B cell (primary cell): ENCODE measurements at regions not wholly inside any gene's neighbourhood (a gene's known extent, or its start where the extent isn't known, plus 50 kb on each side); places are given as distances from the start of the nearest gene placed in this dataset.

Source experiments
- ATAC-seq: fragments of 200-7000 bp; cut with Tn5 transposase; one replicate; pipeline ENCODE4 v1.10.0; 2021; ENCODE audit warnings: low read depth, mild to moderate bottlenecking, moderate number of reproducible peaks, moderate library complexity
- CTCF ChIA-PET: fragments of 350-600 bp; sonication (Branson Sonifier 250); formaldehyde crosslinking; loops from one replicate; lab custom pipeline; 2021; ENCODE audit warnings: antibody characterized with exemption, inconsistent platforms; lab: Charles Lee
- POLR2A ChIA-PET: fragments of 350-600 bp; sonication (Branson Sonifier 250); formaldehyde crosslinking; loops from one replicate; lab custom pipeline; 2021; ENCODE audit warnings: antibody characterized with exemption; lab: Charles Lee
- DNase-seq: peaks from one replicate; pipeline ENCODE4 v3.0.0; 2013
- H2AFZ ChIP-seq: 2 replicates; pipeline ENCODE4 v1.6.1; 2012; ENCODE audit warnings: mild to moderate bottlenecking, low read depth, low read length; ENCODE audit not compliant: insufficient read depth, poor library complexity, severe bottlenecking
- H3K27ac ChIP-seq, 2 donors: 1 replicate in 1 of 2; 2 replicates in 1 of 2; pipeline ENCODE4 v1.5.1; 2012 to 2013; ENCODE audit warnings: low read length in 2 of 2, mild to moderate bottlenecking in 2 of 2, moderate library complexity in 1 of 2
- H3K27me3 ChIP-seq, 4 experiments: fragments of 200-600 bp in 1 of 4; sonication (generic) in 1 of 4; replicated peaks in 1 of 4; 1 replicate in 2 of 4; 2 replicates in 2 of 4; pipeline versions ENCODE4 v1.6.1 to v1.7.0; 2013 to 2016; ENCODE audit warnings: low read length in 3 of 4, mild to moderate bottlenecking in 2 of 4, mixed read lengths in 1 of 4, moderate library complexity in 1 of 4; ENCODE audit not compliant: insufficient read depth in 4 of 4, control insufficient read depth in 3 of 4; ENCODE audit errors: control extremely low read depth in 1 of 4
- H3K36me3 ChIP-seq, 2 experiments: replicated peaks in 1 of 2; 1 replicate in 1 of 2; 2 replicates in 1 of 2; pipeline versions ENCODE4 v1.6.1 to v1.7.1; 2013; ENCODE audit warnings: low read length in 1 of 2; ENCODE audit not compliant: insufficient read depth in 2 of 2, control insufficient read depth in 1 of 2; ENCODE audit errors: control extremely low read depth in 1 of 2, extremely low read depth in 1 of 2
- H3K4me1 ChIP-seq, 2 donors: fragments of 200-600 bp in 1 of 2; sonication (generic) in 1 of 2; 1 replicate in 1 of 2; 2 replicates in 1 of 2; pipeline versions ENCODE4 v1.5.1 to v1.6.1; 2013 to 2017; ENCODE audit warnings: low read length in 2 of 2; ENCODE audit not compliant: control insufficient read depth in 2 of 2, insufficient read depth in 2 of 2
- H3K4me2 ChIP-seq: replicated peaks from 2 replicates; pipeline ENCODE3; 2012; ENCODE audit warnings: mild to moderate bottlenecking, low read depth, low read length; ENCODE audit not compliant: poor library complexity, severe bottlenecking
- H3K4me3 ChIP-seq, 5 experiments: fragments of 200-600 bp in 1 of 5; sonication (generic) in 1 of 5; 1 replicate in 3 of 5; 2 replicates in 2 of 5; pipeline versions ENCODE4 v1.5.1 to v1.7.0; 2011 to 2016; ENCODE audit warnings: low read length in 4 of 5, mild to moderate bottlenecking in 4 of 5, low read depth in 2 of 5, control low read depth in 1 of 5, moderate library complexity in 1 of 5; ENCODE audit not compliant: insufficient read depth in 1 of 5; ENCODE audit errors: control extremely low read depth in 1 of 5, extremely low read depth in 1 of 5
- H3K79me2 ChIP-seq: fragments of 200-600 bp; sonication (generic); one replicate; pipeline ENCODE4 v1.6.0; 2016; ENCODE audit warnings: low read length; ENCODE audit not compliant: control insufficient read depth, insufficient read depth
- H3K9ac ChIP-seq: fragments of 200-600 bp; sonication (generic); 2 replicates; pipeline ENCODE4 v1.6.1; 2017; ENCODE audit warnings: mild to moderate bottlenecking, low read length, moderate library complexity
- H3K9me3 ChIP-seq, 3 donors: one replicate each; pipeline versions ENCODE4 v1.6.1 to v1.7.1; 2013; ENCODE audit warnings: low read length in 2 of 3; ENCODE audit not compliant: control insufficient read depth in 2 of 3, insufficient read depth in 1 of 3; ENCODE audit errors: control extremely low read depth in 1 of 3
- H4K20me1 ChIP-seq: 2 replicates; pipeline ENCODE4 v1.6.0; 2012; ENCODE audit warnings: mild to moderate bottlenecking, low read length; ENCODE audit not compliant: insufficient read depth, control insufficient read depth, poor library complexity, severe bottlenecking
- H3K27ac Mint-ChIP-seq: one replicate; pipeline ENCODE4 v1.8.0; 2021; ENCODE audit warnings: mixed read lengths
- H3K27me3 Mint-ChIP-seq: one replicate; pipeline ENCODE4 v1.8.0; 2021; ENCODE audit warnings: mixed read lengths
- H3K4me1 Mint-ChIP-seq: one replicate; pipeline ENCODE4 v1.8.0; 2021; ENCODE audit warnings: mixed read lengths
- H3K4me3 Mint-ChIP-seq: one replicate; pipeline ENCODE4 v1.8.0; 2021; ENCODE audit warnings: mixed read lengths
- H3K9me3 Mint-ChIP-seq: one replicate; pipeline ENCODE4 v1.8.0; 2022; ENCODE audit warnings: mixed read lengths; ENCODE audit not compliant: insufficient read depth
- EZH2 ChIP-seq: IDR thresholded peaks from 2 replicates; pipeline ENCODE4 v1.6.1; 2012; ENCODE audit warnings: borderline replicate concordance, low read depth, mild to moderate bottlenecking, moderate library complexity, low read length; ENCODE audit not compliant: insufficient read depth, poor library complexity, severe bottlenecking
- WGBS: methylation state at CpG from one replicate; pipeline ENCODE4 v1.1.5; 2013; ENCODE audit warnings: missing lambda C conversion rate; ENCODE audit not compliant: insufficient coverage; 5-methylcytosine and 5-hydroxymethylcytosine counted together
- intact Hi-C: fragments of 100-400 bp; cut with micrococcal nuclease; formaldehyde crosslinking; loops from one replicate; pipeline ENCODE4 v1.10.0; 2022
- TF ChIP-seq, protein P1 (sequence below): fragments of 200-600 bp; IDR thresholded peaks from one replicate; pipeline ENCODE4 v1.8.0; 2022; ENCODE audit warnings: antibody characterized with exemption, mild to moderate bottlenecking

DNA sequence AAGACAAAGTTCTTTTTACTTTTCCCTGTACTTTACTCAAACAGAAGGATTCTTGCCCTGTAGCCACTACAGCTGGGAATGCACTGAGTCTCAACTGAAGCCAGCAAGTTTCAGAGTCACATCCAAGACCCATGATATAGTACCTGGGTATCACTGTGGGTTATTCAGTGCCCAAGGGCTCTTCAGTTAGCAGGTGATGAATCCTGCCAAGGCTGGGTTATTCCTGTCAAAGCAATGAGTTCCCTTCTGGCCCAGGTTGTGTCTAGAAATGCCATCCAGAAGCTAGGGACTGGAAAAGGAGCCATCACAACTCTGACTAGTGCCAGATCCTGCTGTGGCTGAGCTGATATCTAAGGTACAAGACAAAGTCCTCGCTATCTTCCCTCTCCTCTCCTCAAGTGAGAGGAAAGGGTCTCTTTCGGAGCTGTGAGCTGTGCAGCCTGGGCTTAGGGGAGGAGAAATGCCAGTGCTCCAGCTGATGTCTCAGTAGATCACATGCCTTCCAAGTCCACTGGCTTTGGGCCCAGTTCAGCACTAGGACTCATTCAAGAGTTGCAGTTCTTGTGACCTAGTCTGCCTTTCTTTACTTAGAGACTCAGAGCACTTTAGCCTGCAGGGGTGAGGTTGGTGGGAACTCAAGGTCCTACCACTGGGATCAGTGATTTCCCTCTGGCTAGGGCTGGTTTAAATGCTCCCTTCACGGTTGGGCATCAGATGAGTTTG lies 369.4 kb downstream of the TBX15 start:
- Histone ChIP-seq H4K20me1 (no peaks in the 10 kb centered on the region), H3K9me3 (peaks cover 0 to 3% (median 0%) of the 10 kb centered on the region in 3 donors), H3K27me3 (no peaks in the 10 kb centered on the region), H3K27ac (no peak overlapping the region), H3K79me2 (no peaks in the 10 kb centered on the region), H3K4me3 (no peak overlapping the region), H3K4me2 (no peak overlapping the region), H2AFZ (no peak overlapping the region), H3K36me3 (no peaks in the 10 kb centered on the region), H3K4me1 (no peaks in the 10 kb centered on the region), H3K9ac (no peak overlapping the region)
- DNase-seq, result no peak
- CTCF ChIA-PET, result no interaction called here
- Mint-ChIP-seq H3K27ac (no peak overlapping the region), H3K4me1 (no peaks in the 10 kb centered on the region), H3K9me3 (peaks cover 3% of the 10 kb centered on the region), H3K4me3 (no peak overlapping the region), H3K27me3 (no peaks in the 10 kb centered on the region)
- no peak for ATAC-seq
- TF ChIP-seq, protein P1, sequence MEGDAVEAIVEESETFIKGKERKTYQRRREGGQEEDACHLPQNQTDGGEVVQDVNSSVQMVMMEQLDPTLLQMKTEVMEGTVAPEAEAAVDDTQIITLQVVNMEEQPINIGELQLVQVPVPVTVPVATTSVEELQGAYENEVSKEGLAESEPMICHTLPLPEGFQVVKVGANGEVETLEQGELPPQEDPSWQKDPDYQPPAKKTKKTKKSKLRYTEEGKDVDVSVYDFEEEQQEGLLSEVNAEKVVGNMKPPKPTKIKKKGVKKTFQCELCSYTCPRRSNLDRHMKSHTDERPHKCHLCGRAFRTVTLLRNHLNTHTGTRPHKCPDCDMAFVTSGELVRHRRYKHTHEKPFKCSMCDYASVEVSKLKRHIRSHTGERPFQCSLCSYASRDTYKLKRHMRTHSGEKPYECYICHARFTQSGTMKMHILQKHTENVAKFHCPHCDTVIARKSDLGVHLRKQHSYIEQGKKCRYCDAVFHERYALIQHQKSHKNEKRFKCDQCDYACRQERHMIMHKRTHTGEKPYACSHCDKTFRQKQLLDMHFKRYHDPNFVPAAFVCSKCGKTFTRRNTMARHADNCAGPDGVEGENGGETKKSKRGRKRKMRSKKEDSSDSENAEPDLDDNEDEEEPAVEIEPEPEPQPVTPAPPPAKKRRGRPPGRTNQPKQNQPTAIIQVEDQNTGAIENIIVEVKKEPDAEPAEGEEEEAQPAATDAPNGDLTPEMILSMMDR, result no peak
- TF ChIP-seq EZH2, result no peak
- WGBS, result 77% methylated on average over 2 of the region's 3 CpGs
- intact Hi-C loops, result no loop called here
- POLR2A ChIA-PET, result no interaction called here

- H3K27me3 ChIP-seq, result no peaks in the 10 kb centered on the region
- H3K27ac Mint-ChIP-seq, result no peak overlapping the region
- H3K9me3 Mint-ChIP-seq, result peaks cover 3% of the 10 kb centered on the region
- ATAC-seq (no peak), DNase-seq (no peak)
- H3K4me2 ChIP-seq, result no peak overlapping the region
- H2AFZ ChIP-seq, result no peak overlapping the region
- peaks cover 0 to 3% (median 0%) of the 10 kb centered on the region in 3 donors for H3K9me3 ChIP-seq
- H4K20me1 ChIP-seq, result no peaks in the 10 kb centered on the region
- H3K27me3 Mint-ChIP-seq, result no peaks in the 10 kb centered on the region
- ChIA-PET POLR2A (no interaction called here), CTCF (no interaction called here)
- 33% methylated on average over 1 of the region's 1 CpG for WGBS
- H3K27ac ChIP-seq, result no peak overlapping the region
- no peak overlapping the region for H3K9ac ChIP-seq
- H3K79me2 ChIP-seq, result no peaks in the 10 kb centered on the region
- no peak for TF ChIP-seq EZH2
- TF ChIP-seq, protein P1, result no peak
- intact Hi-C loops, result no loop called here
- no peak overlapping the region for H3K4me3 Mint-ChIP-seq
- H3K4me3 ChIP-seq, result no peak overlapping the region
- no peaks in the 10 kb centered on the region for H3K4me1 Mint-ChIP-seq
- no peaks in the 10 kb centered on the region for H3K36me3 ChIP-seq
- H3K4me1 ChIP-seq, result no peaks in the 10 kb centered on the region
Measured at GRCh38 chr1:118617916-118618315, 370.2 kb downstream of the TBX15 start.
